ENCODE measurements at regions not wholly inside any gene's neighbourhood (a gene's known extent, or its start where the extent isn't known, plus 50 kb on each side); places are given as distances from the start of the nearest gene placed in this dataset.

DNA sequence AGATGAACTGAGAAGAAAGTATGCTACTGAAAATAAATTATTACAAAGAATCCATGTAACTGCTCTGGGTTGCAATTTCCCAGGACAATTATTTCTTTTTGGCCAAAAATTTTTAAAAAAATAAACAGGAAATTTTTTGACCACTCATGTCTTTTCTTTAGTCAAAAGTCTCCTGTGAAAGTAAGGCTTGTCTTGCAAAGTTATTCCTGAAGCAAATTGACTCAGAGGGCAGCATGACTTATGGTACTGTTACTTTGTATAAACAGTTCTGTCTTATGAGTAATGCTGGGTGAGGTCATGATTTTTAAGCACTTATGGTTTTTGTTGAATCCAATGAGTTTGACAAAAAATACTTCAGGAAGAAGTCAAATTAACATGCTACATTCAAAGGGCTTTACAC is 292.8 kb upstream of the ARSJ start:
- TF ChIP-seq, protein P1, sequence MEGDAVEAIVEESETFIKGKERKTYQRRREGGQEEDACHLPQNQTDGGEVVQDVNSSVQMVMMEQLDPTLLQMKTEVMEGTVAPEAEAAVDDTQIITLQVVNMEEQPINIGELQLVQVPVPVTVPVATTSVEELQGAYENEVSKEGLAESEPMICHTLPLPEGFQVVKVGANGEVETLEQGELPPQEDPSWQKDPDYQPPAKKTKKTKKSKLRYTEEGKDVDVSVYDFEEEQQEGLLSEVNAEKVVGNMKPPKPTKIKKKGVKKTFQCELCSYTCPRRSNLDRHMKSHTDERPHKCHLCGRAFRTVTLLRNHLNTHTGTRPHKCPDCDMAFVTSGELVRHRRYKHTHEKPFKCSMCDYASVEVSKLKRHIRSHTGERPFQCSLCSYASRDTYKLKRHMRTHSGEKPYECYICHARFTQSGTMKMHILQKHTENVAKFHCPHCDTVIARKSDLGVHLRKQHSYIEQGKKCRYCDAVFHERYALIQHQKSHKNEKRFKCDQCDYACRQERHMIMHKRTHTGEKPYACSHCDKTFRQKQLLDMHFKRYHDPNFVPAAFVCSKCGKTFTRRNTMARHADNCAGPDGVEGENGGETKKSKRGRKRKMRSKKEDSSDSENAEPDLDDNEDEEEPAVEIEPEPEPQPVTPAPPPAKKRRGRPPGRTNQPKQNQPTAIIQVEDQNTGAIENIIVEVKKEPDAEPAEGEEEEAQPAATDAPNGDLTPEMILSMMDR (IDR thresholded peaks at IDR 0.05), result no peak
- TF ChIP-seq POLR2A (IDR thresholded peaks at IDR 0.05), result no peak

Data from testis (tissue), 2 donors.